Breast epithelium (tissue), 3 donors: ENCODE measurements at regions not wholly inside any gene's neighbourhood (a gene's known extent, or its start where the extent isn't known, plus 50 kb on each side); places are given as distances from the start of the nearest gene placed in this dataset.

ENCODE experiments used
- POLR2A ChIP-seq: fragments of 450-650 bp; IDR thresholded peaks from one replicate; pipeline ENCODE4 v1.6.1; 2016; ENCODE audit warnings: antibody characterized with exemption, mild to moderate bottlenecking, moderate library complexity
- TF ChIP-seq, protein P1 (sequence below), 3 donors: fragments of 450-650 bp; IDR thresholded peaks; one replicate each; pipeline ENCODE4 v1.5.1; 2016 to 2017; ENCODE audit warnings: antibody characterized with exemption in 3 of 3, mild to moderate bottlenecking in 3 of 3, moderate library complexity in 3 of 3

DNA sequence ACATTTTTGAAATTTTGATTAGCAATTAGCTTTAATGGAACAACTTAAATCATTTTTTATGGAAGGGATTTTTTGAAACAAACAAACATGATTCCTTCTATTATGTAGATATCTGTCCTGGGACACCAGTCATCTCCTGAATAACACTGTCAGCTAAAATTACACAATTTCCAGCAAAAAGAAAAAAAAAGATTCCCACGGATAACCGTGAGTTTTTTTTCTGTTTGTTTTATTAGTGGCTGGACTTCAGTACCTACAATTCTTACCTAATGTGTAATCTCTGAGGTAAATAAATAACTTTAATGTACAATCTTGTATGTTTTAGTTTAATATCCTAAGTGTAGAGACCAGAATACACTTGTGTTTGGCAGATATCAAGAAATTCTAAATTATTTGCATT, 126.6 kb upstream of the KYNU start:
- no peak for TF ChIP-seq POLR2A
- TF ChIP-seq, protein P1, sequence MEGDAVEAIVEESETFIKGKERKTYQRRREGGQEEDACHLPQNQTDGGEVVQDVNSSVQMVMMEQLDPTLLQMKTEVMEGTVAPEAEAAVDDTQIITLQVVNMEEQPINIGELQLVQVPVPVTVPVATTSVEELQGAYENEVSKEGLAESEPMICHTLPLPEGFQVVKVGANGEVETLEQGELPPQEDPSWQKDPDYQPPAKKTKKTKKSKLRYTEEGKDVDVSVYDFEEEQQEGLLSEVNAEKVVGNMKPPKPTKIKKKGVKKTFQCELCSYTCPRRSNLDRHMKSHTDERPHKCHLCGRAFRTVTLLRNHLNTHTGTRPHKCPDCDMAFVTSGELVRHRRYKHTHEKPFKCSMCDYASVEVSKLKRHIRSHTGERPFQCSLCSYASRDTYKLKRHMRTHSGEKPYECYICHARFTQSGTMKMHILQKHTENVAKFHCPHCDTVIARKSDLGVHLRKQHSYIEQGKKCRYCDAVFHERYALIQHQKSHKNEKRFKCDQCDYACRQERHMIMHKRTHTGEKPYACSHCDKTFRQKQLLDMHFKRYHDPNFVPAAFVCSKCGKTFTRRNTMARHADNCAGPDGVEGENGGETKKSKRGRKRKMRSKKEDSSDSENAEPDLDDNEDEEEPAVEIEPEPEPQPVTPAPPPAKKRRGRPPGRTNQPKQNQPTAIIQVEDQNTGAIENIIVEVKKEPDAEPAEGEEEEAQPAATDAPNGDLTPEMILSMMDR (IDR thresholded peaks at IDR 0.05) = no peak
